ENCODE measurements at regions not wholly inside any gene's neighbourhood (a gene's known extent, or its start where the extent isn't known, plus 50 kb on each side); places are given as distances from the start of the nearest gene placed in this dataset.

- H3K27me3 ChIP-seq (ENCODE audit: insufficient read depth, low read depth, low read length): no peaks in the 10 kb centered on the region
- H3K9me3 ChIP-seq (ENCODE audit: low read length): no peaks in the 10 kb centered on the region
- no peaks in the 10 kb centered on the region for H3K79me2 ChIP-seq (replicated peaks; ENCODE audit: insufficient read depth, low read length)
- no peak overlapping the region for H3K4me2 ChIP-seq (ENCODE audit: low read length)
- H3K9me2 ChIP-seq (ENCODE audit: insufficient read depth, low read length): no peaks in the 10 kb centered on the region
- no peak overlapping the region for H3K9ac ChIP-seq (ENCODE audit: low read length)
- H3K27ac ChIP-seq (ENCODE audit: low read length): no peak overlapping the region
- no peak overlapping the region for H2AFZ ChIP-seq (ENCODE audit: low read depth, low read length)
- no peak overlapping the region for H3K4me3 ChIP-seq (ENCODE audit: low read length)
- H4K20me1 ChIP-seq (ENCODE audit: insufficient read depth): no peaks in the 10 kb centered on the region
- no peaks in the 10 kb centered on the region for H3F3A ChIP-seq (ENCODE audit: insufficient read depth, low read length, poor library complexity, severe bottlenecking)
- TF ChIP-seq EP300 (conservative IDR thresholded peaks at IDR 0.05; ENCODE audit: poor library complexity, severe bottlenecking) (no peak), POLR2AphosphoS5 (IDR thresholded peaks at IDR 0.05) (no peak), CTCF (IDR thresholded peaks at IDR 0.05; ENCODE audit: poor library complexity, severe bottlenecking) (no peak), MXI1 (conservative IDR thresholded peaks at IDR 0.05; ENCODE audit: poor library complexity, severe bottlenecking) (no peak), EZH2 (IDR thresholded peaks at IDR 0.05; ENCODE audit: borderline replicate concordance, insufficient read depth, low read length, poor library complexity, severe bottlenecking) (no peak), RAD21 (conservative IDR thresholded peaks at IDR 0.05) (no peak), SMC3 (conservative IDR thresholded peaks at IDR 0.05; ENCODE audit: poor library complexity) (no peak), TAF1 (IDR thresholded peaks at IDR 0.05; ENCODE audit: low read depth) (no peak)
- TF ChIP-seq, protein P1, sequence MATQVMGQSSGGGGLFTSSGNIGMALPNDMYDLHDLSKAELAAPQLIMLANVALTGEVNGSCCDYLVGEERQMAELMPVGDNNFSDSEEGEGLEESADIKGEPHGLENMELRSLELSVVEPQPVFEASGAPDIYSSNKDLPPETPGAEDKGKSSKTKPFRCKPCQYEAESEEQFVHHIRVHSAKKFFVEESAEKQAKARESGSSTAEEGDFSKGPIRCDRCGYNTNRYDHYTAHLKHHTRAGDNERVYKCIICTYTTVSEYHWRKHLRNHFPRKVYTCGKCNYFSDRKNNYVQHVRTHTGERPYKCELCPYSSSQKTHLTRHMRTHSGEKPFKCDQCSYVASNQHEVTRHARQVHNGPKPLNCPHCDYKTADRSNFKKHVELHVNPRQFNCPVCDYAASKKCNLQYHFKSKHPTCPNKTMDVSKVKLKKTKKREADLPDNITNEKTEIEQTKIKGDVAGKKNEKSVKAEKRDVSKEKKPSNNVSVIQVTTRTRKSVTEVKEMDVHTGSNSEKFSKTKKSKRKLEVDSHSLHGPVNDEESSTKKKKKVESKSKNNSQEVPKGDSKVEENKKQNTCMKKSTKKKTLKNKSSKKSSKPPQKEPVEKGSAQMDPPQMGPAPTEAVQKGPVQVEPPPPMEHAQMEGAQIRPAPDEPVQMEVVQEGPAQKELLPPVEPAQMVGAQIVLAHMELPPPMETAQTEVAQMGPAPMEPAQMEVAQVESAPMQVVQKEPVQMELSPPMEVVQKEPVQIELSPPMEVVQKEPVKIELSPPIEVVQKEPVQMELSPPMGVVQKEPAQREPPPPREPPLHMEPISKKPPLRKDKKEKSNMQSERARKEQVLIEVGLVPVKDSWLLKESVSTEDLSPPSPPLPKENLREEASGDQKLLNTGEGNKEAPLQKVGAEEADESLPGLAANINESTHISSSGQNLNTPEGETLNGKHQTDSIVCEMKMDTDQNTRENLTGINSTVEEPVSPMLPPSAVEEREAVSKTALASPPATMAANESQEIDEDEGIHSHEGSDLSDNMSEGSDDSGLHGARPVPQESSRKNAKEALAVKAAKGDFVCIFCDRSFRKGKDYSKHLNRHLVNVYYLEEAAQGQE (IDR thresholded peaks at IDR 0.05; ENCODE audit: borderline replicate concordance): no peak
- H3K36me3 ChIP-seq (ENCODE audit: insufficient read depth, low read length): no peaks in the 10 kb centered on the region
Measured at GRCh38 chr15:62874064-62874463, 168.5 kb upstream of the TPM1 start.

DNA sequence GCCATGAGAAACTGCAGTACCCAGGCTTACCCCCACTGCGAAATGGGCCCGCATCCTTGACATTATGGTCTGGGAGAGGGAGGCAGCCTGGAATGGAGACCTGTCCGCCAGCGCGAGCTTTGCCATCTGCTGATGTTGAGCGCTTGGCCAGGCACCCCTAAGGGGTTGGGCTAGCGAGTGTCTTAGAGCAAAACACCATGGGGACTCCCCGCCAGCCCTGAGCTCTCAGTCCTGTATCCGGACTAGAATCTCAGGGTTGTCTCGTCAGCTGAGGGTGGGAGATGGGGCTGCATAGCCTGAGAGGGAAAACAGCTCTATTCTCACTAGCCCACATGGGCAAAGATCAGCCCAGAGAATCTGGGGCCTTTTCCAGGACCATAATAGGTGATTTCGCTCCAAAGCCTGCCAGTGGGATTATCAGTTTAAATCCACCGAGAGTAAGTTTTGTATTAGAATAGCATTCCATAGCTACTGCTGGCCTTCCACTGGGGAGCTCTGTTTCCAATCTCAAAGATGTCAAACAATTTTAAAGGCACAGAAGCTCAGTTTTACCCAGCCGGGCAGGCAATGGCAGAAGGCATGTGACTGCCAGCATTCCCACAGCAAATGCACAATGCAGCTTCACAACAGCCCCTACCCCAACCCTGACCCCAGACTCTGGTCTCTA, 167.5 kb upstream of the TPM1 start:
- no peak overlapping the region for H3K9ac ChIP-seq (ENCODE audit: low read length)
- H3K27ac ChIP-seq (ENCODE audit: low read length): no peak overlapping the region
- no peaks in the 10 kb centered on the region for H4K20me1 ChIP-seq (ENCODE audit: insufficient read depth)
- no peaks in the 10 kb centered on the region for H3K36me3 ChIP-seq (ENCODE audit: insufficient read depth, low read length)
- no peak overlapping the region for H3K4me3 ChIP-seq (ENCODE audit: low read length)
- no peak overlapping the region for H2AFZ ChIP-seq (ENCODE audit: low read depth, low read length)
- no peaks in the 10 kb centered on the region for H3K79me2 ChIP-seq (replicated peaks; ENCODE audit: insufficient read depth, low read length)
- H3K4me2 ChIP-seq (ENCODE audit: low read length): no peak overlapping the region
- H3K27me3 ChIP-seq (ENCODE audit: insufficient read depth, low read depth, low read length): no peaks in the 10 kb centered on the region
- no peaks in the 10 kb centered on the region for H3F3A ChIP-seq (ENCODE audit: insufficient read depth, low read length, poor library complexity, severe bottlenecking)
- no peaks in the 10 kb centered on the region for H3K9me2 ChIP-seq (ENCODE audit: insufficient read depth, low read length)
- no peak for TF ChIP-seq MXI1 (conservative IDR thresholded peaks at IDR 0.05; ENCODE audit: poor library complexity, severe bottlenecking)
- no peak for TF ChIP-seq EP300 (conservative IDR thresholded peaks at IDR 0.05; ENCODE audit: poor library complexity, severe bottlenecking)
- no peak for TF ChIP-seq POLR2AphosphoS5 (IDR thresholded peaks at IDR 0.05)
- TF ChIP-seq EZH2 (IDR thresholded peaks at IDR 0.05; ENCODE audit: borderline replicate concordance, insufficient read depth, low read length, poor library complexity, severe bottlenecking): no peak
- no peak for TF ChIP-seq TAF1 (IDR thresholded peaks at IDR 0.05; ENCODE audit: low read depth)
- H3K9me3 ChIP-seq (ENCODE audit: low read length): no peaks in the 10 kb centered on the region
